Activated T-helper 2 cell treated with anti-CD3 and anti-CD28 coated beads, Interferon-gamma antibody, Interleukin-2, Interleukin-4, amounts not matched to agents 10 μg/mL and 5 μg/mL and 100 μg/mL, durations not matched to agents 14 hours and 24 hours and 36 hours (primary cell): ENCODE measurements at regions not wholly inside any gene's neighbourhood (a gene's known extent, or its start where the extent isn't known, plus 50 kb on each side); places are given as distances from the start of the nearest gene placed in this dataset.
"Not testable (repeated sequence)": the region's sequence is repeated elsewhere in the genome, so short reads cannot be mapped to it uniquely, and the experiment has no call there.

Experiments used
- DNase-seq: peaks from one replicate; pipeline ENCODE4 v3.0.0; 2021; ENCODE audit warnings: low spot score
- H3K27ac Mint-ChIP-seq: one replicate; pipeline ENCODE4 v1.8.0; 2021; ENCODE audit warnings: mixed read lengths
- H3K27me3 Mint-ChIP-seq: one replicate; pipeline ENCODE4 v1.8.0; 2021; ENCODE audit warnings: low read depth, mixed read lengths
- H3K36me3 Mint-ChIP-seq: one replicate; pipeline ENCODE4 v1.8.0; 2021; ENCODE audit warnings: low read depth, mixed read lengths
- H3K4me1 Mint-ChIP-seq: one replicate; pipeline ENCODE4 v1.8.0; 2021; ENCODE audit warnings: low read depth, mixed read lengths
- H3K4me3 Mint-ChIP-seq: one replicate; pipeline ENCODE4 v1.8.0; 2021; ENCODE audit warnings: low read depth, mild to moderate bottlenecking, moderate library complexity, mixed read lengths
- H3K9me3 Mint-ChIP-seq: one replicate; pipeline ENCODE4 v1.8.0; 2021; ENCODE audit warnings: mixed read lengths
- intact Hi-C: fragments of 100-400 bp; cut with micrococcal nuclease; formaldehyde crosslinking; loops from one replicate; pipeline ENCODE4 v1.15.1; 2023

DNA sequence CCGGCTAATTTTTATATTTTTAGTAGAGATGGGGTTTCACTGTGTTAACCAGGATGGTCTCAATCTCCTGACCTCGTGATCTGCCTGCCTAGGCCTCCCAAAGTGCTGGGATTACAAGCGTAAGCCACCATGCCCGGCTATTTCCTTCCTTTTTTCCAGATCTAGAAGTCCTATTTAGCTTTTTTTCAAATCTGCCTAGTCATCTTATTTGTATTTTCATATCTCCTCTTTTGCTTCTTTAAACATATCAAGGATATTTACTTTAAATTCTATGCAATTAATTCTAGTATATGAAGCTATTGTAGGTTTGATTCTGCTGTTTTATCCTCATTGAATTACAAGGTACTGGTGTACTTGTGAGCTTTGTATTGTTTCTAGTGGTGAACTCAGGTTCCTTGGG, 119.1 kb downstream of the MACIR start:
- H3K27ac Mint-ChIP-seq, H3K4me3 Mint-ChIP-seq, H3K9me3 Mint-ChIP-seq, H3K36me3 Mint-ChIP-seq, DNase-seq, intact Hi-C loops, H3K4me1 Mint-ChIP-seq: not testable (repeated sequence)
- H3K27me3 Mint-ChIP-seq = peaks cover 11% of the 10 kb centered on the region

DNA sequence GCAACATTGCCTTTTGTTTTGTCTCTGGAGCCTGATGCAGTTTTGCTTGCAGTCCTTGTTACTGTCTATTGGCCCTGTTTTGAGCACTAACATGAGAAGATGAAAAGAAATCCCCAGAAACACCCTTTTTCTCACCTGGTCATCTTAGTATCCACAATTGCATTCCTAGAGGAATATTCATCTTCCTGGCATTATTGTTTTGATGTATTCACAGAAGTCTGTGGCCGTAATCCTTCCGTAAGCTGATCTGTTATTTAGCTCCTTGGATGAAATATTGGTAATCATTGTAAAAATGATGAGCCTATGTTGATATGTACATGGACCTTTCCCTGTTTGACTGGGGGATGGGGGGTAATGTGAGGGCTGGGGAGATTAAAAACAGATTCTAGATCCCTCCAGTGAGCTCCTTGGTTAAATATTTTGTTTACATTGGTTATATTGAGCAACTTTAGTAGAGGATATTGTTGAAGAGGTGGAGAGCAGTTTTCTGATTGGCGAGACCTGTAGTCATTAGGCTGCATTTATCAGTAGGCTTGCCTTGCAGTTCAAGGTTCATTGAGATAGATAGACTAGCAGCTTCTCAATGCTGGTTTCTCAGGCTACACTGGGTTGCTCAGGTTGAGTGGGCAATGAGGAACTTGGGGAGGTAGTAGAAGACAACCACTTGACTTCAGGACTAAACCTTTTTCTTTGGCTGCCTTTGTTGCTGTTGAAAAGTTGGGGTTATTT, 117.5 kb downstream of the MACIR start:
- Mint-ChIP-seq H3K9me3 (no peaks in the 10 kb centered on the region), H3K4me3 (no peak overlapping the region), H3K4me1 (no peaks in the 10 kb centered on the region), H3K36me3 (no peaks in the 10 kb centered on the region), H3K27me3 (peaks cover 11% of the 10 kb centered on the region), H3K27ac (no peak overlapping the region)
- no peak for DNase-seq
- intact Hi-C loops = no loop called here

DNA sequence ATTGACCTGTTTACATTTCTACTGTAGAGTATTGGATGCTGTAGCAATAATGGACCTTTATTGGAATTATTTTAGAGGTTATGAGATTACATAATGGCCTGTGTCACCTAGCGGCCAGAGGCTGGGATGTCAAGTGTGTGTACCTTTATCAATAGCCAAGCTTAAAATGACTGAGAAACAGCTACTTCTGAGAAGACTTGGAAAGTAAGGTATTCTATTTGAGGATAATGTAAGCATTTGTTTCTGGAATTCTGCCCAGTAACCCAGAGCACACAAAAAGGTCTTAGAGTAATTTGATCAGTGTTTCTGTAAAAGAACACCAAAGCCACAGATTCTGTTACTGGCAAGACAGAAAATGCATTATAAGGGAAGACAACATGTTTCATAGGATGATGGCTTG, 116.8 kb downstream of the MACIR start:
- no peaks in the 10 kb centered on the region for H3K36me3 Mint-ChIP-seq
- no peaks in the 10 kb centered on the region for H3K4me1 Mint-ChIP-seq
- peaks cover 11% of the 10 kb centered on the region for H3K27me3 Mint-ChIP-seq
- intact Hi-C loops = no loop called here
- no peak for DNase-seq
- H3K9me3 Mint-ChIP-seq = no peaks in the 10 kb centered on the region
- no peak overlapping the region for H3K27ac Mint-ChIP-seq
- H3K4me3 Mint-ChIP-seq = no peak overlapping the region

DNA sequence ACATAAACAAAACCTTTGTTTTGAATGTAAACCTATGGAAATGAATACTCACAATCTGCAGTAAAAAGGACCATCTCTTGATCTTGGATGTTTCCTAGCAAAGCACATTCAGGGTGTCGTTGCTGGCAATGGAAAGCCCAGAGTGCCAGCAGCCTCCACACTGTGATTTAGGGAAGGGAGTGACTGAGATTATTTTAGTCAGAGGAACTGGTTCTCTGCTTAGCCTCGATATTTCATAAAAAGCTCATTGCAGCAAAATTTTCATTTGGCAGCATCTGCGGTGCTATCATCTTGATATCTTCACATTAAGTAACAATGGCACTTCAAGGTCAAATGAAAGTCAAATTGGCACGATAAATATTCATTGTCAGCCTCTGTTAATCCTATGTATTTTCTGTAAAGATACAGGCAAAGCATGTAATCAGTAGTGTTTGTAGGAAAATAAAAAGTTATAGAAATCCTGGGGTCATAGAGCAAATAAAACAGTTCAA, 116.0 kb downstream of the MACIR start:
- Mint-ChIP-seq H3K27me3 (peaks cover 11% of the 10 kb centered on the region), H3K36me3 (no peaks in the 10 kb centered on the region), H3K27ac (no peak overlapping the region), H3K4me1 (no peaks in the 10 kb centered on the region), H3K4me3 (no peak overlapping the region), H3K9me3 (no peaks in the 10 kb centered on the region)
- intact Hi-C loops = no loop called here
- DNase-seq = no peak

DNA sequence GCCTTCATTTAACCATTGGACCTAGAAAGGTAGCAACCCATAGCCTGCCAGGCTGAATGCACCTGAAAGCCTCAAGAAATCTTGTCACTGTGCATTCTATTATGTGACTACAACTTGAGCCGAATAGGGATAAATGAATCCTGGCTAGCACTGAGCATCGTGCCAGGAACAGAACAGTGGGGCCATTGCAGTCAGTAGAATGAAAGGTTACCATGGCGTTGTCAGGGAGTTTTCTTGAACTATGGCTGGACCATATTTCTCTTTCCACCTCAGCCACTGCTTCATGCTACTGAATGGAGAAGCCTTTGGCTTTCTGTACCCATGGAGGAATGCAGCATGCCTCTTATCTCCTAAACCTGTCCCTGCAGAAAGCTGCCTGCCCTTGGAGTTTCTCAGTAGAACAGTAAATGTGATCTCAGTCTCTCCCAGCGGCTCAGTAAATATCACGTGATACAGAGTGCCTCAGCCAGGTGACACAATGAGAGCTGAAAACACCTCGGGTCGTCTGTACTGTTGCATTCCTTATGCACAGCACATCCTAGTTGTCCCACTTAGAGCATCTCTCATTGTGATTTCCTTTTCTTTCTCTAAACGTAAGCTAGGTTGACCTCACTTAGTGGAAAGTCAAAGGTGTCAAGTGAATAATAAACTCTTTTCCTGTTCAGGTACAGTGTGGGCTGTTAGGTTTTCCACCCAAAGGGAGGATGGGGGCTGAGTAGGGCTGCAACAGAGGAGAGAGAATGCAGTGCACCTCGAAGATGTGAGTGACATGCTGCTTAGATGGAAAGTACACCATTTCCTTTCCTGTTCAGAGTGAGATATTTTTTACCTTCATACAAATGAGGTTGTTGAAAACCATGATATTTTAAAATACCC, 115.3 kb downstream of the MACIR start:
- H3K27ac Mint-ChIP-seq = no peak overlapping the region
- DNase-seq = no peak
- peaks cover 12% of the 10 kb centered on the region for H3K27me3 Mint-ChIP-seq
- H3K36me3 Mint-ChIP-seq = no peaks in the 10 kb centered on the region
- intact Hi-C loops = no loop called here
- no peaks in the 10 kb centered on the region for H3K4me1 Mint-ChIP-seq
- no peaks in the 10 kb centered on the region for H3K9me3 Mint-ChIP-seq
- H3K4me3 Mint-ChIP-seq = no peak overlapping the region

DNA sequence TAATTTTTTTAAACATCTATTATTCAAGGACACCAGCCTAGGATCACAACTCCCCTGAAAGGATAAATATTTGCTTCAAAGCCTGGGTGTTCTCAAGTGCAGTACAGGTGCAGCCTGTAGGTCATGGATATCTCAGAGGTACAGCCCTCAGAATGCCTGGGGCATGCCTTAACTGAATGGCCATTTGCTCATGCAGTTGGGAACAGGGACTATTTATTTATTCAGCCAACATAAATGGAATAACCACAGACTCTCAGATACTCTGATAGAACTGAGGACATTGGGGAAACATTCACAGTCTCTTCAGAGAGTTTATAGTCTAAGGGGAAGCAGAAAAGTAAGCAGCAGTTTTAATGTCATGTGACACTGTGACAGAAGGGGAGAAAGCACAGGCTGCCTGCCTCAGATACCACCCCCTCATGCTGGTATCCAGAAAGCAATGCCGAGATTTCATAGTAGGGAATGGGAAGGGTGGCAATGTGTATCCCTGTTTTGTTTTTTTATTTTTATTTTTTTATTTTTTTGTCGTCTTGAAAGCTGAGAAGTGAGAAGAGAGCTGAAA, 112.6 kb downstream of the MACIR start:
- Mint-ChIP-seq H3K4me1 (no peaks in the 10 kb centered on the region), H3K27me3 (peaks cover 10% of the 10 kb centered on the region), H3K4me3 (no peak overlapping the region), H3K36me3 (no peaks in the 10 kb centered on the region), H3K27ac (no peak overlapping the region), H3K9me3 (no peaks in the 10 kb centered on the region)
- intact Hi-C loops = no loop called here
- no peak for DNase-seq

DNA sequence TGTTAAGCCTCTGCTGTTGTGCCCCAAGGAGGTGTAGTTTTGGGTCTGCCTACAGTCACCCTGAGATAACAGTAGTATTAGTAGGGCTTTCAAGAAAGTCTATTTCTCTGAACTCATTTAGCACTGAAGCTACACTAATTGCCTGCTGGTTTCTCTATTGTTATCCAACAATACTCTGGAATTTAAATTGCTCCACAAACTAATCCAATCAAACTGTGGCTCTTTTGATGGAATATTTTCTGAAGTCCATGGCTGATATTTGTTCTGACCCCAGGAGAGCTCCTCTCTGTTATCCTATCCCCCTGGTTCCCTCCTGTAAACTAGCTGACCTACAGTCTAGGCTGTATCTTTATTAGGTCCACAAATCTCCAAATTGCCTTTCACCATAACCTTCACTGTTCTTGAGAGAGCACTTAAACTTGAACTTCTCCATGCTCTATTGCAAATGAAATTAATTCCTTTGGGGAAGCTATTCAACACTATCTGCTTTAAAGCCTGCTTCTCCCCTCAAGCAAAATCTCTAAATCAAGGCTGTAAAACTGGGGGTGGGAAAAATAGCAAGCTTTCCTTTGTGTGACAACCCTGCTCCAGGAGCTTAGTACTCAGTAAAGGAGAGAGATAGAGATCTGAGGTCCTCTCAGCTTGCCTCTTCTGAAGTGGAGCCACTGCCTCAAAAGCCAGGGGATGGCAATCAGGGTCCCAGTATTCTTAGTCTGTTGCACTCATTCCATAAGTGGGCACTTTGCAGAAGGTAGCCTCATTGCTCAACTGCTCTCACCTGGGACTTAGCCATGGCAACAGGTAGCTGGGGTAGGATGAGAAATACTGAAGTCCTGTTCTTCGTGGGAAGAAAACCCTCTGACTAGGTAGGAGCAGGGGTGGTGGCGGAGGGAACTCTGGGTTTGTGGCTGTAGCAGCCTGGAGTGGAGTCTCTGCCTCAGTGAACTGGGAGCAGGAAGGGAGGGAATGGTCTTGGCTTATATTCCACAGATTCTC, 110.9 kb downstream of the MACIR start:
- Mint-ChIP-seq H3K9me3 (no peaks in the 10 kb centered on the region), H3K4me1 (no peaks in the 10 kb centered on the region), H3K27ac (no peak overlapping the region), H3K36me3 (no peaks in the 10 kb centered on the region), H3K4me3 (no peak overlapping the region), H3K27me3 (peaks cover 10% of the 10 kb centered on the region)
- intact Hi-C loops = no loop called here
- no peak for DNase-seq

DNA sequence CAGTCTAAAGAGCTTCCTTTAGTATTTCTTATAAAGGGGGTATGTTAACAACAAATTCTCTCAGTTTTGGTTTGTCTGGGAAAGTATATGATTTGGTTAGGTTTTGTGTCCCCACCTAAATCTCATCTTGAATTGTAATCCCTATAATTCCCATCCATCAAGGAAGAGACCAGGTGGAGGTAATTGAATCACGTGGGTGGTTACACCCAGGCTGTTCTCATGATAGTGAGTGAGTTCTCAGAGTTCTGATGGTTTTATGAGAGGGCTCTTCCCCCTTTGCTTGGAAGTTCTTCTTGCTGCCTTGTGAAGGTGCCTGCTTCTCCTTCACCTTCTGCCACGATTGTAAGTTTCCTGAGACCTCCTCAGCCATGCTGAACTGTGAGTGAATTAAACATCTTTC, 109.1 kb downstream of the MACIR start:
- intact Hi-C loops = no loop called here
- no peak overlapping the region for H3K4me3 Mint-ChIP-seq
- no peak for DNase-seq
- H3K27me3 Mint-ChIP-seq = peaks cover 7% of the 10 kb centered on the region
- H3K36me3 Mint-ChIP-seq = no peaks in the 10 kb centered on the region
- H3K4me1 Mint-ChIP-seq = no peaks in the 10 kb centered on the region
- H3K27ac Mint-ChIP-seq = no peak overlapping the region
- no peaks in the 10 kb centered on the region for H3K9me3 Mint-ChIP-seq

DNA sequence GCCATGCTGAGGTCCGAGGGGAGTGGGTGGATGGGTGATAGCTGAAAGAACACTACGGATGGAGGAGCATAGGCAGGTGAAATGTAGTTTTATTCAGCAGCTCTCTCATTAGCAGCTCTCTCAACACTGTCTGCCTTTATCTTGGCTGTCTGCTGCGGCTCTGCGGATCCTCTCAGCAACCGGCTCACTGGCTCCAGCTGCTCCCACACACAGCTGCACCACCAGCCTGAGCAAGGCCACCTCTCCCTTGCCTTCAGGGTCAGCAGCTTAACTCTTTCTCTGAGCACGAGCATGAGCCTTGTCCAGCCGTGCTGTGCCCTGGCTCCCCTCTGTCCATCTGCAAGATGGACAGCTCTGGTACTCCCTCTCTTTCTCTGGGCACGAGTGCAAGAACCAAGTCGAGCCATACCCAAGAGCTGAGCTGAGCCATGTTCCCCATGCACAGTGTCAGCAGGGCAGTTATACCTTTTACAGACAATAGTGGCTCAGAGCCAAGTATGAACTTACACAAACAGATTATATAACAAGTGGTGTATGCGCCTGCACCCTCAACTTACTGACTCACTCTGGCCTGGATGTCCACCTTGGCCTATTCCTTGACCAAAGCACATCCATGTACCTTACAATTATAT, 108.5 kb downstream of the MACIR start:
- Mint-ChIP-seq H3K4me1 (no peaks in the 10 kb centered on the region), H3K4me3 (no peak overlapping the region), H3K27me3 (peaks cover 7% of the 10 kb centered on the region), H3K9me3 (no peaks in the 10 kb centered on the region), H3K27ac (no peak overlapping the region), H3K36me3 (no peaks in the 10 kb centered on the region)
- no peak for DNase-seq
- intact Hi-C loops = no loop called here

DNA sequence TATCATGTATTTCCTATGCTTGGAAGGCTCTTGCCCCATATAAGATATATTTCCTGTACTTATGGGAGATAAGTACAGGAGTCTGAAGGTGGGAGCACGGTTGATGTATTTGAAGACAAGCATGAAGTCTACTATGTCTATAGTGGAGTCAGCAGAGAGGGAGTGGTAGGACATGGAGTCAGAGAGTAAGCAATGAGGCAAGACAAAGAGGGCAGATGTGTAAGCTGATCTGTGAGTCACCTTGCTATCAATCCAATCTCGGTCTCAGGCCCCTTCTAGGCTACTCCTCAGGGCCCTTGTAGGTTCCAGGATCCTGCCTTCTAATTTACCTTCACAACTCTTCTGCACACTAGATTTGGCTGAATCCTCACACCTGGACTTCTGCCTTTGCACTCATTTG, 105.5 kb downstream of the MACIR start:
- H3K4me1 Mint-ChIP-seq = no peaks in the 10 kb centered on the region
- H3K4me3 Mint-ChIP-seq = no peak overlapping the region
- H3K36me3 Mint-ChIP-seq = no peaks in the 10 kb centered on the region
- peaks cover 6% of the 10 kb centered on the region for H3K27me3 Mint-ChIP-seq
- DNase-seq = no peak
- intact Hi-C loops = no loop called here
- no peak overlapping the region for H3K27ac Mint-ChIP-seq
- H3K9me3 Mint-ChIP-seq = no peaks in the 10 kb centered on the region

DNA sequence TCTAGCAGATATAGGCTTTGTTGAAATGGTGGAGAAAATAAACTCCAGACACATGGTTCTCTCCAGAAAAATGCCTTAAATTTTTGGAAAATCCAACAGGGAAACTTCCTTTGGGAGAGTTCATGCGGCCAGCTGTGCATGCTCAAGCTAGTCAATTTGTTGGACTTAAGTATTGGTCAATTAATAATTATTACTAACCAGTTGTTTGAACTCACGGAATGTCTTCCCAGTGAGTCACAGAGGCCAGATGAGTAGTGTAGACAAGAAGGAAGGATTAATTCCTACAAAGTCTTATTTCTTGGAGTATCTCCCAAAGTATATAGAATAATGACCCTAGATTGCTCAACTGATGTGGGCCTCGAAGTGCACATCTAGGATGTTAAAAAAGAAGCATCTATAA, 103.6 kb downstream of the MACIR start:
- Mint-ChIP-seq H3K27me3 (no peaks in the 10 kb centered on the region), H3K9me3 (no peaks in the 10 kb centered on the region), H3K36me3 (no peaks in the 10 kb centered on the region), H3K27ac (no peak overlapping the region), H3K4me3 (no peak overlapping the region), H3K4me1 (no peaks in the 10 kb centered on the region)
- intact Hi-C loops = no loop called here
- DNase-seq = no peak

DNA sequence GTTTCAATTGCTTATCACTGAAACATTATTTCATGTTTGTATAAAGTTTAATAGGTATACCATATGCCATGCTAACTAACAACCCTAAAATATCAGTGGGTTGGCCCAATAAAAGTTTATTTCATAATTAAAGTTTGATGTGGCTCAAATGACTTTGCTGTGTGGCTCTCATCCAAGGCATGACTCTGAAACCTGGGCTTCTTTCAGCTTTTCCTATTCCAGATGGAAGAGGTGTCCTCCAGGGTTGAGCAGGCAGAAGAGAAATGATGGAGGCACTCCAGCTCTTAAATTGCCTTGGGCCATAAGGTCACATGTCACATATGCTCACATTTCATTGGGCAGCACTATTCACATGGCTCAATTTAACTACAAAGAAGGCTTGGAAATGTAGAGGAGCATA, 101.9 kb downstream of the MACIR start:
- Mint-ChIP-seq H3K4me3 (no peak overlapping the region), H3K4me1 (peaks cover 12% of the 10 kb centered on the region), H3K27ac (no peak overlapping the region), H3K27me3 (no peaks in the 10 kb centered on the region), H3K36me3 (no peaks in the 10 kb centered on the region), H3K9me3 (no peaks in the 10 kb centered on the region)
- intact Hi-C loops = no loop called here
- DNase-seq = no peak
